Tibial nerve (tissue), 4 donors: ENCODE measurements at regions not wholly inside any gene's neighbourhood (a gene's known extent, or its start where the extent isn't known, plus 50 kb on each side); places are given as distances from the start of the nearest gene placed in this dataset.

Source experiments
- CTCF ChIP-seq, 5 experiments: fragments of 200-600 bp in 3 of 5; fragments of 450-650 bp in 2 of 5; sonication (generic) in 3 of 5; IDR thresholded peaks; one replicate each; pipeline ENCODE4 v1.5.1; 2016 to 2019; ENCODE audit warnings: antibody characterized with exemption in 5 of 5, mild to moderate bottlenecking in 3 of 5, moderate library complexity in 2 of 5
- EP300 ChIP-seq, 2 donors: sonication (generic); formaldehyde crosslinking; IDR thresholded peaks; one replicate each; pipeline ENCODE4 v1.6.1; 2017; ENCODE audit warnings: antibody characterized with exemption in 2 of 2, mild to moderate bottlenecking in 1 of 2
- POLR2A ChIP-seq, 2 donors: fragments of 450-650 bp; IDR thresholded peaks; one replicate each; pipeline ENCODE4 v1.6.1; 2017; ENCODE audit warnings: antibody characterized with exemption in 2 of 2, mild to moderate bottlenecking in 2 of 2, moderate library complexity in 2 of 2

GRCh38 chr15:94943888-94944287 lies 712.5 kb downstream of the MCTP2 start:
- TF ChIP-seq POLR2A (IDR thresholded peaks at IDR 0.05) (no peak), EP300 (IDR thresholded peaks at IDR 0.05) (peak in 1 of 2 donors; percentile 21), CTCF (IDR thresholded peaks at IDR 0.05) (no peak)
